K562 (cell line): ENCODE measurements at regions not wholly inside any gene's neighbourhood (a gene's known extent, or its start where the extent isn't known, plus 50 kb on each side); places are given as distances from the start of the nearest gene placed in this dataset.

ENCODE experiments used
- ATAC-seq: fragments of 200-7000 bp; cut with Tn5 transposase; 3 replicates; pipeline ENCODE4 v1.9.1; 2020; ENCODE audit warnings: moderate library complexity
- BruUV-seq: library from RNA; stranded (reverse); fragments of 400-500 nt; replicated peaks from 2 replicates; lab custom pipeline; 2021; lab: Mats Ljungman, UMichigan
- CTCF ChIA-PET: fragments of 300-600 bp; formaldehyde crosslinking; extraction: SDS; loops from one replicate; lab custom pipeline; 2021; ENCODE audit warnings: low intra/inter-chr PET ratio; lab: Yijun Ruan, JAX
- POLR2A ChIA-PET: fragments of 300-600, 350-650 bp; sonication (Branson Sonifier 250); formaldehyde crosslinking; extraction: SDS; loops from one replicate; lab custom pipeline; 2021; ENCODE audit warnings: antibody characterized with exemption, inconsistent platforms; lab: Yijun Ruan, JAX
- DNase-seq, 4 experiments: peaks; one replicate each; pipeline versions ENCODE4 v3.0.0 to v3.0.0-alpha.2; 2011 to 2018; ENCODE audit warnings: low spot score in 3 of 4, mixed read lengths in 3 of 4; ENCODE audit errors: extremely low read depth in 1 of 4
- FAIRE-seq: peaks from 2 replicates; lab custom pipeline; 2011; peaks lifted over from hg19 to GRCh38; lab: Jason Lieb, UNC
- H2AFZ ChIP-seq: 2 replicates; pipeline ENCODE4 v1.6.0; 2011; ENCODE audit warnings: low read depth, low read length, control low read depth, inconsistent platforms
- H3K27ac ChIP-seq: fragments of 200-600 bp; 3 replicates; pipeline ENCODE4 v1.8.0; 2011; ENCODE audit warnings: low read depth, mild to moderate bottlenecking, control low read depth, inconsistent platforms, low read length, moderate library complexity, mixed read lengths; ENCODE audit errors: extremely low read depth
- H3K27me3 ChIP-seq, 2 experiments: fragments of 300-600 bp in 1 of 2; 2 replicates in 1 of 2; 3 replicates in 1 of 2; pipeline versions ENCODE4 v1.6.0 to v1.8.0; 2011; ENCODE audit warnings: inconsistent platforms in 2 of 2, low read length in 2 of 2, mild to moderate bottlenecking in 1 of 2, mixed read lengths in 1 of 2, moderate library complexity in 1 of 2; ENCODE audit not compliant: control insufficient read depth in 2 of 2, insufficient read depth in 2 of 2
- H3K36me3 ChIP-seq: fragments of 300-600 bp; 3 replicates; pipeline ENCODE4 v1.8.0; 2011; ENCODE audit warnings: mild to moderate bottlenecking, low read length, inconsistent platforms; ENCODE audit not compliant: control insufficient read depth, insufficient read depth
- H3K4me1 ChIP-seq, 2 experiments: fragments of 200-600 bp in 1 of 2; replicated peaks in 1 of 2; 2 replicates in 1 of 2; 3 replicates in 1 of 2; pipeline versions ENCODE4 v1.5.1 to v1.8.0; 2011; ENCODE audit warnings: inconsistent platforms in 2 of 2, low read length in 2 of 2, mild to moderate bottlenecking in 1 of 2, mixed read lengths in 1 of 2, moderate library complexity in 1 of 2; ENCODE audit not compliant: control insufficient read depth in 2 of 2, insufficient read depth in 2 of 2
- H3K4me2 ChIP-seq: 2 replicates; pipeline ENCODE4 v1.6.1; 2011; ENCODE audit warnings: low read length, control low read depth, inconsistent platforms, mixed read lengths; ENCODE audit not compliant: insufficient read depth
- H3K4me3 ChIP-seq: fragments of 200-600 bp; sonication (generic), shearing (Covaris generic); 2 replicates; pipeline ENCODE4 v1.5.1; 2016; ENCODE audit warnings: control low read depth, inconsistent platforms
- H3K79me2 ChIP-seq: fragments of 200-600 bp; 3 replicates; pipeline ENCODE4 v1.8.0; 2011; ENCODE audit warnings: low read length, inconsistent platforms; ENCODE audit not compliant: control insufficient read depth, insufficient read depth
- H3K9ac ChIP-seq, 2 experiments: 2 replicates each; pipeline versions ENCODE4 v1.6.0 to v1.6.1; 2011; ENCODE audit warnings: low read depth in 2 of 2, low read length in 2 of 2, control low read depth in 1 of 2, inconsistent platforms in 1 of 2, mild to moderate bottlenecking in 1 of 2, mixed read lengths in 1 of 2; ENCODE audit not compliant: insufficient read depth in 1 of 2
- H3K9me1 ChIP-seq: one replicate; pipeline ENCODE4 v1.6.0; 2011; ENCODE audit warnings: inconsistent platforms, mild to moderate bottlenecking, low read length, moderate library complexity; ENCODE audit not compliant: control insufficient read depth, insufficient read depth
- H3K9me3 ChIP-seq: replicated peaks from 2 replicates; pipeline ENCODE4 v1.5.1; 2011; ENCODE audit warnings: low read depth, low read length, inconsistent platforms; ENCODE audit not compliant: control insufficient read depth, insufficient read depth
- H4K20me1 ChIP-seq: replicated peaks from 2 replicates; pipeline ENCODE4 v1.6.1; 2011; ENCODE audit warnings: low read length, inconsistent platforms, mixed read lengths; ENCODE audit not compliant: control insufficient read depth, insufficient read depth
- BHLHE40 ChIP-seq: IDR thresholded peaks from 2 replicates; pipeline ENCODE4 v1.6.1; 2011; ENCODE audit warnings: low read length, improper control_type of control experiment
- C11orf30 ChIP-seq: fragments of 450-650 bp; IDR thresholded peaks from 2 replicates; pipeline ENCODE4 v1.6.1; 2016; ENCODE audit warnings: low read depth, mild to moderate bottlenecking
- EP400 ChIP-seq: fragments of 450-650 bp; IDR thresholded peaks from 2 replicates; pipeline ENCODE4 v1.6.1; 2017; ENCODE audit warnings: antibody characterized with exemption, mild to moderate bottlenecking, moderate library complexity
- HDAC2 ChIP-seq: fragments of 450-650 bp; IDR thresholded peaks from 2 replicates; pipeline ENCODE4 v1.6.1; 2016; ENCODE audit warnings: mild to moderate bottlenecking
- KLF10 ChIP-seq: fragments of 250-450 bp; sonication (Bioruptor Pico); IDR thresholded peaks from 2 replicates; pipeline ENCODE4 v1.6.1; 2021; ENCODE audit warnings: matching md5 sums
- MEF2A ChIP-seq: IDR thresholded peaks from 2 replicates; pipeline ENCODE4 v1.6.1; 2011; ENCODE audit warnings: low read depth, mild to moderate bottlenecking, low read length, moderate library complexity; ENCODE audit not compliant: control insufficient read depth
- NCOA2 ChIP-seq, 2 experiments: fragments of 450-650 bp; IDR thresholded peaks; 2 replicates each; pipeline ENCODE4 v1.6.1; 2018; ENCODE audit warnings: mild to moderate bottlenecking in 2 of 2, moderate library complexity in 1 of 2; ENCODE audit not compliant: partially characterized antibody in 2 of 2
- NR2C1 ChIP-seq, 2 experiments: fragments of 450-650 bp; IDR thresholded peaks; 2 replicates each; pipeline ENCODE4 v1.6.1; 2017; ENCODE audit warnings: mild to moderate bottlenecking in 2 of 2, antibody characterized with exemption in 1 of 2, inconsistent platforms in 1 of 2, missing compliant biosample characterization in 1 of 2, missing genetic modification characterization in 1 of 2
- RBM34 ChIP-seq: fragments of 200-400 bp; formaldehyde crosslinking; IDR thresholded peaks from 2 replicates; pipeline ENCODE4 v1.6.1; 2018; ENCODE audit warnings: low read length, borderline replicate concordance; ENCODE audit not compliant: insufficient read depth
- ZNF12 ChIP-seq: sonication (generic); formaldehyde crosslinking; IDR thresholded peaks from 2 replicates; pipeline ENCODE4 v1.4.0; 2020; ENCODE audit warnings: mild to moderate bottlenecking, missing genetic modification reagents
- ZNF408 ChIP-seq: fragments of 250-450 bp; sonication (Bioruptor Pico); IDR thresholded peaks from 2 replicates; pipeline ENCODE4 v1.4.0; 2020; ENCODE audit warnings: low read depth, mild to moderate bottlenecking, moderate library complexity
- WGBS: fragments of 100-300 bp; shearing (Covaris generic); methylation state at CpG from one replicate; pipeline ENCODE4 v1.1.6; 2016; ENCODE audit warnings: low coverage, mixed read lengths; ENCODE audit not compliant: insufficient coverage; ENCODE audit errors: missing lambda C conversion rate; 5-methylcytosine and 5-hydroxymethylcytosine counted together
- in situ Hi-C: fragments of 300-500 bp; cut with MboI; formaldehyde crosslinking; loops from 4 replicates; pipeline ENCODE4 v1.15.0; 2018; ENCODE audit warnings: inconsistent platforms, mixed read lengths
- intact Hi-C: fragments of 100-400 bp; cut with micrococcal nuclease; formaldehyde crosslinking; loops from 2 replicates; pipeline ENCODE4 v1.14.2; 2022
- TF ChIP-seq, protein P1 (sequence below): fragments of 250-450 bp; sonication (Bioruptor Pico); IDR thresholded peaks from 2 replicates; pipeline ENCODE4 v1.5.0; 2021; ENCODE audit warnings: mild to moderate bottlenecking, moderate library complexity

DNA sequence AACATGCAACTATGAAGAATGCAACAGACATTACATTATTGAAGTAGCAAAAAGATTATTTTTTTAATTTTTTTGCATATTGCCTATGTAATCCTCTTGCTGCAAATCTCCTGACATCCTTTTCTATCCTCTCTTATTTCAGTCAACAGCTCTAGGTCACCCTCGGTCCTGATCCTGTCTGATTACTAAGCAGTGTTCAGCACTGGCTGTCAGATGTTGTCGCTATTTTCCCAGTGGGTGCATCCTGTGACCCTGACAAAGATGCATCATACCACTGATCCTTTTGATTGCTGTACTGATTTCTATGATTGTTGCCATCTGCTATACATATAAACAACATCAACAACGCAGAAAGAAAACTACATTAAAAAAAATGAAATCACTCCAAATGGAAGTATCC lies 443.7 kb upstream of the PRR20A start:
- ChIA-PET POLR2A (no interaction called here), CTCF (no interaction called here)
- FAIRE-seq: no peak

More for the DNA sequence above, 443.7 kb upstream of the PRR20A start:
- DNase-seq: no peak
- no peaks in the 10 kb centered on the region for H3K27me3 ChIP-seq
- no peak for ATAC-seq
- no peaks in the 10 kb centered on the region for H3K9me1 ChIP-seq
- no TSS peak for BruUV-seq
- H3K36me3 ChIP-seq: no peaks in the 10 kb centered on the region
- H3K9me3 ChIP-seq: no peaks in the 10 kb centered on the region
- intact Hi-C loops (no loop called here), in situ Hi-C loops (no loop called here)
- no peak for TF ChIP-seq EP400
- no peak for TF ChIP-seq ZNF408 (CRISPR knock-in tag)
- TF ChIP-seq ZNF12 (CRISPR knock-in tag): no peak
- no peak for TF ChIP-seq NR2C1 (IDR thresholded peaks at IDR 0.05)
- TF ChIP-seq NR2C1 (tag; IDR thresholded peaks at IDR 0.05): no peak
- TF ChIP-seq RBM34: no peak
- no peak for TF ChIP-seq BHLHE40
- no peak for TF ChIP-seq NCOA2 (IDR thresholded peaks at IDR 0.05; ENCODE audit: partially characterized antibody in 2 of 2)
- TF ChIP-seq C11orf30: no peak
- no peak for TF ChIP-seq KLF10
- TF ChIP-seq MEF2A: no peak
- TF ChIP-seq, protein P1, sequence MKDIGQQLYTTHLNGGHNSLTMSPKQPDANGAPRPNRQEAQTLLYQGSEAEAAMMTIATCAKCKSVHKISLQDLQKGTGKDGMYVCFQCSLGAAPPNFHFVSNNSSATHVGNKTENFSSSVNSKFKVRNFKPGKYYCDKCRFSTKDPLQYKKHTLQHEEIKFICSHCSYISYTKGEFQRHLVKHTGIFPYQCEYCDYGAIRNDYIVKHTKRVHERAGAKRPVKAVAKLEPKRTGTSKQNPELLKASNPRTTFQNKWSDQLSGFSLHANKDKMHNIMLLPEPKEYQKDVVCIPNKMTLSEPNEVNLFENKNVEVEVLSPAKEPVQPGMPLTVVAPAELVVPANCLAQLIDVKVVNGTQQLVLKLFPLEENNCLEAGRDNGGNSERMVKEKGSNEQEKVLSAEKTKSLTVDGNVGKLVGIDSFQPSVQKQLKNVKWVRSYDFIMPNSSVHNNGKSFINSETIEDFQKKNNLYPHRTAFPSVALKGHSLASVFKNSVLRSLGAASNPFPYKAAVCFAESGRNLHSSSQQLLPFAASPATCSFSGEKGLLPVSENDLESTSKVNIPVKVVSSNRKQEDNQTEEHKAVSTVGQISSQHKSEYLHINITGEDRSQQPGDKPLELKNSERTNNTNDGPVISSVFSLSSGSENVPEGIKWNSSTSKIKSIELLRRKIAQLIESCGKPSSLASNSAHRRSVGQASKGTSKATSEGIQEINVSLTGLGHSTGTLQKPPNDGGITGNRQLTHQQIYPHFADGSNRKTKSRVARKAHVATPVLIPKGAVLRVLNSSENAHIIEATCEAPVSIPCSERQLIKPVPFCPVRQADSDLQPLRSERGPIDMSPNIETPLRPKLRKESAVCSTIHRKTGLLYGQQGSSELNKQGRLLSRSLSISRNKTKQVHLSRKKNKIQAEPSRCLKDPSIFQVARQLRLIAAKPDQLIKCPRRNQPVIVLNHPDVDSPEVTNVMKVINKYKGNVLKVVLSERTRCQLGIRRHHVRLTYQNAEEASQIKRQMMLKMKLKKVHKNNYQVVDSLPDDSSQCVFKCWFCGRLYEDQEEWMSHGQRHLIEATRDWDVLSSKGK (CRISPR knock-in tag): no peak
- no peak for TF ChIP-seq HDAC2
- no peaks in the 10 kb centered on the region for H3K79me2 ChIP-seq
- no peak overlapping the region for H3K9ac ChIP-seq
- no peak overlapping the region for H2AFZ ChIP-seq
- no peak overlapping the region for H3K4me2 ChIP-seq
- no peak overlapping the region for H3K4me3 ChIP-seq
- no peak overlapping the region for H3K27ac ChIP-seq
- no peaks in the 10 kb centered on the region for H4K20me1 ChIP-seq
- whole genome bisulfite sequencing: 4% methylated on average over 3 of the region's 3 CpGs
- H3K4me1 ChIP-seq: no peaks in the 10 kb centered on the region
